Neuronal stem cell (in vitro differentiated cells): ENCODE measurements at regions not wholly inside any gene's neighbourhood (a gene's known extent, or its start where the extent isn't known, plus 50 kb on each side); places are given as distances from the start of the nearest gene placed in this dataset.

Experiments used
- DNase-seq: peaks from one replicate; pipeline ENCODE4 v3.0.0-alpha.2; 2013; ENCODE audit warnings: low spot score
- H2AFZ ChIP-seq: one replicate; pipeline ENCODE4 v1.6.1; 2013; ENCODE audit warnings: mild to moderate bottlenecking, low read length, inconsistent platforms
- H2AK5ac ChIP-seq: 2 replicates; pipeline ENCODE4 v1.6.1; 2013; ENCODE audit warnings: low read depth, mild to moderate bottlenecking, inconsistent platforms, low read length, moderate library complexity, mixed read lengths
- H2BK120ac ChIP-seq: 2 replicates; pipeline ENCODE4 v1.6.1; 2013; ENCODE audit warnings: low read depth, mild to moderate bottlenecking, inconsistent platforms, low read length, moderate library complexity, mixed read lengths
- H2BK12ac ChIP-seq: one replicate; pipeline ENCODE4 v1.6.1; 2013; ENCODE audit warnings: low read length, inconsistent platforms
- H2BK15ac ChIP-seq: 2 replicates; pipeline ENCODE4 v1.6.1; 2013; ENCODE audit warnings: mild to moderate bottlenecking, low read length, inconsistent platforms, mixed read lengths
- H2BK5ac ChIP-seq: one replicate; pipeline ENCODE4 v1.6.1; 2013; ENCODE audit warnings: inconsistent platforms, mild to moderate bottlenecking, low read length, moderate library complexity
- H3K14ac ChIP-seq: one replicate; pipeline ENCODE4 v1.6.1; 2013; ENCODE audit warnings: low read length, inconsistent platforms
- H3K18ac ChIP-seq: 2 replicates; pipeline ENCODE4 v1.6.1; 2013; ENCODE audit warnings: low read length, inconsistent platforms
- H3K23ac ChIP-seq: 2 replicates; pipeline ENCODE4 v1.6.1; 2013; ENCODE audit warnings: low read depth, mild to moderate bottlenecking, mixed read lengths, low read length, inconsistent platforms; ENCODE audit not compliant: poor library complexity
- H3K27ac ChIP-seq: replicated peaks from 3 replicates; pipeline ENCODE4 v1.5.1; 2013; ENCODE audit warnings: low read length, inconsistent platforms
- H3K27me3 ChIP-seq, 3 experiments: 2 replicates each; pipeline ENCODE4 v1.6.1; 2013; ENCODE audit warnings: low read length in 3 of 3, mild to moderate bottlenecking in 2 of 3, inconsistent platforms in 1 of 3, low read depth in 1 of 3, mixed read lengths in 1 of 3, moderate library complexity in 1 of 3; ENCODE audit not compliant: control insufficient read depth in 3 of 3, insufficient read depth in 3 of 3
- H3K36me3 ChIP-seq, 2 donors: replicated peaks in 1 of 2; 2 replicates each; pipeline ENCODE4 v1.6.1; 2013; ENCODE audit warnings: low read length in 2 of 2; ENCODE audit not compliant: control insufficient read depth in 2 of 2, insufficient read depth in 2 of 2
- H3K4ac ChIP-seq: 2 replicates; pipeline ENCODE4 v1.6.1; 2013; ENCODE audit warnings: inconsistent platforms, mild to moderate bottlenecking, low read length, moderate library complexity
- H3K4me1 ChIP-seq, 2 donors: 1 replicate in 1 of 2; 2 replicates in 1 of 2; pipeline ENCODE4 v1.6.1; 2013; ENCODE audit warnings: low read length in 2 of 2, low read depth in 1 of 2; ENCODE audit not compliant: control insufficient read depth in 2 of 2, insufficient read depth in 1 of 2
- H3K4me2 ChIP-seq: one replicate; pipeline ENCODE4 v1.6.1; 2013; ENCODE audit warnings: mild to moderate bottlenecking, low read length, inconsistent platforms; ENCODE audit not compliant: insufficient read depth, poor library complexity, severe bottlenecking
- H3K4me3 ChIP-seq, 2 donors: 2 replicates each; pipeline ENCODE4 v1.5.1; 2013; ENCODE audit warnings: low read length in 2 of 2, mild to moderate bottlenecking in 2 of 2, inconsistent platforms in 1 of 2, moderate library complexity in 1 of 2
- H3K79me1 ChIP-seq: one replicate; pipeline ENCODE4 v1.6.1; 2013; ENCODE audit warnings: low read depth, mild to moderate bottlenecking, inconsistent platforms, low read length, moderate library complexity
- H3K9ac ChIP-seq: one replicate; pipeline ENCODE4 v1.6.1; 2013; ENCODE audit warnings: mild to moderate bottlenecking, low read depth, low read length, inconsistent platforms; ENCODE audit not compliant: poor library complexity
- H3K9me3 ChIP-seq, 2 donors: replicated peaks in 1 of 2; 2 replicates each; pipeline versions ENCODE3 to v1.6.1; 2013; ENCODE audit warnings: low read length in 2 of 2, mild to moderate bottlenecking in 2 of 2, inconsistent platforms in 1 of 2, low read depth in 1 of 2, mixed read lengths in 1 of 2, moderate library complexity in 1 of 2; ENCODE audit not compliant: control insufficient read depth in 2 of 2, insufficient read depth in 1 of 2
- H4K8ac ChIP-seq: one replicate; pipeline ENCODE4 v1.6.1; 2013; ENCODE audit warnings: low read depth, mild to moderate bottlenecking, inconsistent platforms, low read length, moderate library complexity
- H4K91ac ChIP-seq: one replicate; pipeline ENCODE4 v1.6.1; 2013; ENCODE audit warnings: low read length, low read depth, mild to moderate bottlenecking, inconsistent platforms; ENCODE audit not compliant: poor library complexity
- WGBS, 2 donors: extraction: QIAGEN DNeasy Blood & Tissue Kit; methylation state at CpG; one replicate each; pipeline ENCODE4 v1.1.7; 2013; ENCODE audit warnings: missing lambda C conversion rate in 2 of 2, mixed read lengths in 1 of 2; ENCODE audit not compliant: insufficient read length in 2 of 2, insufficient replicate concordance in 1 of 2; ENCODE audit errors: extremely low coverage in 2 of 2; 5-methylcytosine and 5-hydroxymethylcytosine counted together

DNA sequence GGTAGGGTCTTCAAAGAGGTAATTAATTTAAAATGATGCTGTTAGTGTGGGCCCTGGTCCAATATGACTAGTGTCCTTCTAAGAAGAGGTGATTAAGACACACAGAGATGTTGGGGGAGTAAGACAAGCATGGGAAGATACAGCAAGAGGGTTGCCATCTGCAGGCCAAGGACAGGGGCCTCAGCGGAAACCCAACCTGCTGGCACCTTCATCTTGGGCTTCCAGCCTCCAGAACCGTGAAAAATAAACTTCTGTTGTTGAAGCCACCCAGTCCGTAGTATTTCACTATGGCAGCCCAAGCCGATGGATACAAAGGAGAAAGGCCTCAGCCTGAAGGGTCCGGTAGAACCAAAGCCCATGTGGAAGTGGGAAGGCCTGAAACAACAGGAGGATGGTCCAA lies 161.7 kb upstream of the UBE2E1 start:
- no peak overlapping the region for H2BK15ac ChIP-seq
- no peak overlapping the region for H3K27ac ChIP-seq

DNA sequence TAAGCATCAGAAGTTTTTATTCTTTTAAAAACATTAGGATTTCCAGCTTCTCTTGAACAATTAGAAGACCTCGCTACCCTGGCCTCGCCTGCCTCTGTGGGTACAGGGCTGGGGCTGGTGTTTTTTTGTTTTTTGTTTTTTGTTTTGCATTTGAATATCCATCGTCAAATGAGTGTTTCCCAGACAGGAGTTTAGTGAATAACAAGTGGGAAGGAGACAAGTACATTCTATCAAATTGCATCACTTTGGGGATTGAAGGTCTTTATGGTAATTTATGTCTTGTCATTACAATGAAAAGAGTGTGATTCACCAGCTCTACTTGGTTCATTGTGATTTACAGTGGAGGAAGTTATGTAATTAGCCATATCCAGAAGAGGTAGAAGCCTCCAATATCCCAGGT lies 161.1 kb upstream of the UBE2E1 start:
- no peak overlapping the region for H4K91ac ChIP-seq
- no peaks in the 10 kb centered on the region for H3K27me3 ChIP-seq
- H2BK12ac ChIP-seq, result no peak overlapping the region
- H3K18ac ChIP-seq, result no peak overlapping the region
- H3K79me1 ChIP-seq, result no peaks in the 10 kb centered on the region
- H2BK120ac ChIP-seq, result no peak overlapping the region
- no peak overlapping the region for H3K4me3 ChIP-seq
- H3K14ac ChIP-seq, result no peak overlapping the region
- H3K4me2 ChIP-seq, result no peak overlapping the region
- DNase-seq, result no peak
- no peak overlapping the region for H3K4ac ChIP-seq
- no peak overlapping the region for H4K8ac ChIP-seq
- no peak overlapping the region for H3K9ac ChIP-seq
- no peak overlapping the region for H2BK5ac ChIP-seq
- H2BK15ac ChIP-seq, result no peak overlapping the region
- no peak overlapping the region for H2AFZ ChIP-seq
- H3K9me3 ChIP-seq, result peaks cover under 1% of the 10 kb centered on the region in 2 donors
- no peak overlapping the region for H3K23ac ChIP-seq
- H3K27ac ChIP-seq, result no peak overlapping the region
- no peaks in the 10 kb centered on the region for H3K36me3 ChIP-seq
- no CpG with 5 or more reads among the region's 3 CpGs for WGBS, 2 donors
- H2AK5ac ChIP-seq, result no peak overlapping the region
- H3K4me1 ChIP-seq, result peaks cover 5 to 11% of the 10 kb centered on the region in 2 donors

More for the DNA sequence above, 161.7 kb upstream of the UBE2E1 start:
- Histone ChIP-seq H2BK5ac (peak overlapping the region; percentile 30), H3K4me1 (peaks cover 5 to 10% of the 10 kb centered on the region in 2 donors), H2AFZ (no peak overlapping the region), H3K9ac (no peak overlapping the region), H3K4ac (no peak overlapping the region), H2BK12ac (no peak overlapping the region), H3K4me3 (no peak overlapping the region), H2AK5ac (no peak overlapping the region), H2BK120ac (no peak overlapping the region), H3K4me2 (no peak overlapping the region), H3K27me3 (no peaks in the 10 kb centered on the region), H4K8ac (no peak overlapping the region), H3K23ac (no peak overlapping the region), H3K79me1 (no peaks in the 10 kb centered on the region), H4K91ac (no peak overlapping the region), H3K36me3 (no peaks in the 10 kb centered on the region), H3K18ac (no peak overlapping the region), H3K14ac (no peak overlapping the region), H3K9me3 (peaks cover 2 to 4% of the 10 kb centered on the region in 2 donors)
- DNase-seq, result no peak
- no CpG with 5 or more reads among the region's 5 CpGs for WGBS, 2 donors

DNA sequence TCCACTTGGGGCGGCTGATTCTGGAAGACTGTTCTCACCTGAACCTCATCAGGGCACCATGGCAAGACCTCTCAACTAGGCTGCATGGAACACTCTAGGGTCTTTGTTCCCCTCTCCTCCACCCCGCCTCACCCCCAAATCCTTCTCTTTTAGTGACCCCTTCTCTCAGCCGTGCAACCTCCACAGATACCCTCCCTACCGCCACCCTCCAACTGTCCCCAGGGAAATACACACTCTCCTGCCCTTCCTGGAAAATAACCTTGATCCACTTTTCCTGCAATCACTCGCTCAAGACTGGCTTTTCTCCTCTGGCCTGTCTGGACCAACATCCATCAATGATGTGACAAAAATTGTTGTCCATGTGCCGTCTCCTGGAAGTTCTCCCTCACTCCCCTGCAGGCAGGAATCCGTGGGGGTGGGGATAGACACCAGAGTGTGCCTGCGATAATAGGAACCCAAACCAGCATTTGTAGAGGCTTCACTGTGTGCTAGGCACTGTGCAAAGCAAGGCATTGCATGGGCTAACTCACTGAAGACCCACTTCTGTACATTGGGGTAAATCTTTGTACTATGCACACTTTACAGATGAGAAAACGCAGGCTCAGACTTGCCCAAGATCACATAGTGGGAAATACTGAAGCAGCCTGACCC lies 160.1 kb upstream of the UBE2E1 start:
- H3K4me2 ChIP-seq, result no peak overlapping the region
- no peaks in the 10 kb centered on the region for H3K27me3 ChIP-seq
- no peak overlapping the region for H3K4me3 ChIP-seq
- no peak overlapping the region for H2AFZ ChIP-seq
- no peaks in the 10 kb centered on the region for H3K9me3 ChIP-seq
- H3K23ac ChIP-seq, result no peak overlapping the region
- no peak overlapping the region for H2BK120ac ChIP-seq
- no peak overlapping the region for H3K9ac ChIP-seq
- no peaks in the 10 kb centered on the region for H3K79me1 ChIP-seq
- H3K4ac ChIP-seq, result no peak overlapping the region
- no peak overlapping the region for H2AK5ac ChIP-seq
- H3K27ac ChIP-seq, result no peak overlapping the region
- no peaks in the 10 kb centered on the region for H3K36me3 ChIP-seq
- H3K4me1 ChIP-seq, result peaks cover under 1 to 15% of the 10 kb centered on the region in 2 donors
- no peak overlapping the region for H2BK5ac ChIP-seq
- H2BK12ac ChIP-seq, result no peak overlapping the region
- no peak for DNase-seq
- no peak overlapping the region for H4K91ac ChIP-seq
- no peak overlapping the region for H4K8ac ChIP-seq
- H3K18ac ChIP-seq, result peak overlapping the region; percentile 21
- WGBS, 2 donors, result no CpG with 5 or more reads among the region's 9 CpGs
- H3K14ac ChIP-seq, result no peak overlapping the region
- H2BK15ac ChIP-seq, result no peak overlapping the region

DNA sequence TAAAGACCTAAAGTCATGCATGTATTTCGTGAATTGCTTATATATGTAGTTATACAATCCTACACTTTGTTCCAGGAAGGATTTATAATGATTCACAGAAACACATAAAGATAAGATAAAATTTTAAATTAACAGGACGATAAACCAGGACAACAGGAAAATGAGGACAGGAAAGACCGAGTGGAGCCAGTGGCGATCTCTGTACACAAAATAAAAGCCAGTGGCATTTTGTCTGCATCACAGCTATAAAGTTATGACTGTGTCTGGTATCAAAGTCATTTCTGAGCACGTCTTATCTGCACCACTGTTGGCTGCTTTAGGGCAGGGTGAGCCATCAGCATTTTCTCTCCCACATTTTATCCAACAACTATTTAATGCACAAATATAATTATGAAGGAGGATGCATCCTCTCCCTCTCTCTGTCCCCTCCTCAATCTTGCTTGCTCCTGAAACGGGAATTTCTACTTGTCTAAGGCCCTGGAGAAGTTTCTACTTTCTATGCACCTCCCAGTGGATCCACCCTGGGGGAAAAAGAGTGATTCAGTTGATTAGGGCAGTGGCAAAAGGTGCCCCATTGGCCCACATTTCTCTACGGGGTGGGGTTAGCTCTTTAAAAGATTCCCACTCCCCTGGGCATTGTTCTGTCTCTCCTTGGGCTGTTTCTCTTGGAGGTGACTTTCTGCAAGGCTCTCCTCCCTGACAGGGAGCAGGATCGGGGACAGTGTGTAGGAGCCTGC lies 159.4 kb upstream of the UBE2E1 start:
- no peak overlapping the region for H3K27ac ChIP-seq
- H2BK12ac ChIP-seq, result no peak overlapping the region

More for the DNA sequence above, 159.4 kb upstream of the UBE2E1 start:
- Histone ChIP-seq H2BK5ac (no peak overlapping the region), H3K4me2 (no peak overlapping the region), H3K4me3 (no peak overlapping the region), H4K8ac (no peak overlapping the region), H3K14ac (no peak overlapping the region), H3K36me3 (no peaks in the 10 kb centered on the region), H3K79me1 (no peaks in the 10 kb centered on the region), H3K27me3 (no peaks in the 10 kb centered on the region), H2BK120ac (no peak overlapping the region), H4K91ac (no peak overlapping the region), H3K9ac (no peak overlapping the region), H3K9me3 (no peaks in the 10 kb centered on the region), H2BK15ac (no peak overlapping the region), H3K4me1 (peaks cover 0 to 15% of the 10 kb centered on the region in 2 donors), H3K23ac (no peak overlapping the region), H3K4ac (no peak overlapping the region), H2AK5ac (no peak overlapping the region), H3K18ac (no peak overlapping the region), H2AFZ (no peak overlapping the region)
- WGBS, 2 donors, result no CpG with 5 or more reads among the region's 8 CpGs
- DNase-seq, result no peak
